HCT116 (cell line): ENCODE measurements at regions not wholly inside any gene's neighbourhood (a gene's known extent, or its start where the extent isn't known, plus 50 kb on each side); places are given as distances from the start of the nearest gene placed in this dataset.
"Not testable (repeated sequence)": the region's sequence is repeated elsewhere in the genome, so short reads cannot be mapped to it uniquely, and the experiment has no call there.

Experiments
- ATAC-seq: fragments of 200-7000 bp; cut with Tn5 transposase; 2 replicates; pipeline ENCODE4 v1.9.1; 2020; ENCODE audit warnings: mild to moderate bottlenecking, moderate library complexity
- BruUV-seq: library from RNA; stranded (reverse); fragments of 400-500 nt; replicated peaks from 2 replicates; lab custom pipeline; 2021; lab: Mats Ljungman, UMichigan
- CTCF ChIA-PET: fragments of 300-600 bp; sonication (Branson Sonifier 250); formaldehyde crosslinking; loops from one replicate; lab custom pipeline; 2021; ENCODE audit warnings: antibody characterized with exemption; lab: Charles Lee
- POLR2A ChIA-PET: fragments of 300-600, 350-600 bp; sonication (Branson Sonifier 250); formaldehyde crosslinking; loops from one replicate; lab custom pipeline; 2021; ENCODE audit warnings: antibody characterized with exemption; lab: Charles Lee
- RAD21 ChIA-PET, 2 experiments: fragments of 300-600 bp; sonication (Branson Sonifier 250); formaldehyde crosslinking; loops; one replicate each; lab custom pipeline; 2023; ENCODE audit warnings: low total read pairs in 2 of 2; ENCODE audit not compliant: uncharacterized antibody in 2 of 2, unreplicated experiment in 2 of 2, low non-redundant PET in 1 of 2; lab: Charles Lee
- DNase-seq: peaks from one replicate; pipeline ENCODE4 v3.0.0-alpha.2; 2010; ENCODE audit warnings: low read depth, low spot score
- H2AFZ ChIP-seq: fragments of 200-600 bp; shearing (Covaris generic), sonication (generic); 2 replicates; pipeline ENCODE4 v1.6.1; 2017; ENCODE audit warnings: low read depth, mixed run types, mixed read lengths, antibody characterized with exemption, low read length; ENCODE audit not compliant: poor library complexity, severe bottlenecking
- H3K27ac ChIP-seq: 2 replicates; pipeline ENCODE4 v1.5.1; 2012; ENCODE audit warnings: low read depth, low read length
- H3K27me3 ChIP-seq: fragments of 200-600 bp; sonication (generic); 2 replicates; pipeline ENCODE4 v1.6.1; 2016; ENCODE audit warnings: mixed run types, low read length, mixed read lengths; ENCODE audit not compliant: insufficient read depth
- H3K36me3 ChIP-seq, 2 experiments: fragments of 200-500 bp in 1 of 2; fragments of 200-600 bp in 1 of 2; sonication (Bioruptor generic) in 1 of 2; sonication (generic) in 1 of 2; 2 replicates each; pipeline versions ENCODE4 v1.5.1 to v1.6.1; 2014 to 2016; ENCODE audit warnings: low read length in 2 of 2, inconsistent platforms in 1 of 2, mixed read lengths in 1 of 2, mixed run types in 1 of 2; ENCODE audit not compliant: insufficient read depth in 2 of 2, control insufficient read depth in 1 of 2
- H3K4me1 ChIP-seq, 2 experiments: fragments of 200-600 bp in 1 of 2; sonication (generic) in 1 of 2; 2 replicates each; pipeline versions ENCODE4 v1.5.1 to v1.6.1; 2012 to 2017; ENCODE audit warnings: low read length in 2 of 2, inconsistent platforms in 1 of 2, mild to moderate bottlenecking in 1 of 2, mixed read lengths in 1 of 2, mixed run types in 1 of 2, moderate library complexity in 1 of 2; ENCODE audit not compliant: insufficient read depth in 2 of 2, control insufficient read depth in 1 of 2
- H3K4me2 ChIP-seq: fragments of 200-600 bp; sonication (generic); 2 replicates; pipeline ENCODE4 v1.6.1; 2017; ENCODE audit warnings: mixed run types, low read length, mixed read lengths
- H3K4me3 ChIP-seq, 2 experiments: fragments of 200-600 bp in 1 of 2; sonication (generic) in 1 of 2; replicated peaks in 1 of 2; 2 replicates each; pipeline ENCODE4 v1.5.1; 2011 to 2016; ENCODE audit warnings: low read length in 2 of 2, control low read depth in 1 of 2, low read depth in 1 of 2, mild to moderate bottlenecking in 1 of 2, mixed read lengths in 1 of 2, mixed run types in 1 of 2
- H3K79me2 ChIP-seq: fragments of 200-600 bp; sonication (generic); 2 replicates; pipeline ENCODE4 v1.6.1; 2017; ENCODE audit warnings: mild to moderate bottlenecking, mixed run types, low read length, moderate library complexity, mixed read lengths; ENCODE audit not compliant: insufficient read depth
- H3K9ac ChIP-seq: fragments of 200-600 bp; sonication (generic); 2 replicates; pipeline ENCODE4 v1.6.1; 2016; ENCODE audit warnings: low read length, mixed read lengths
- H3K9me2 ChIP-seq: fragments of 200-600 bp; sonication (generic), shearing (Covaris generic); 2 replicates; pipeline ENCODE4 v1.6.1; 2017; ENCODE audit warnings: mixed run types, mild to moderate bottlenecking, moderate library complexity; ENCODE audit not compliant: insufficient read depth
- H3K9me3 ChIP-seq, 2 experiments: fragments of 200-500 bp in 1 of 2; fragments of 200-600 bp in 1 of 2; sonication (Bioruptor generic) in 1 of 2; sonication (generic) in 1 of 2; 2 replicates each; pipeline ENCODE4 v1.6.1; 2014 to 2017; ENCODE audit warnings: low read length in 2 of 2, mixed read lengths in 2 of 2, inconsistent platforms in 1 of 2, low read depth in 1 of 2, mild to moderate bottlenecking in 1 of 2, mixed run types in 1 of 2, moderate library complexity in 1 of 2; ENCODE audit not compliant: control insufficient read depth in 1 of 2, insufficient read depth in 1 of 2
- H4K20me1 ChIP-seq: fragments of 200-600 bp; sonication (generic), shearing (Covaris generic); 2 replicates; pipeline ENCODE4 v1.6.1; 2017; ENCODE audit warnings: mixed run types, mild to moderate bottlenecking, moderate library complexity; ENCODE audit not compliant: insufficient read depth
- CBX3 ChIP-seq: IDR thresholded peaks from 2 replicates; pipeline ENCODE4 v1.6.1; 2012; ENCODE audit warnings: low read depth
- EZH2 ChIP-seq: fragments of 200-600 bp; sonication (generic); IDR thresholded peaks from 2 replicates; pipeline ENCODE4 v1.6.1; 2017; ENCODE audit warnings: antibody characterized with exemption, mixed run types
- POLR2A ChIP-seq: IDR thresholded peaks from 2 replicates; pipeline ENCODE4 v1.7.0; 2011; ENCODE audit warnings: borderline replicate concordance; ENCODE audit not compliant: insufficient read depth, insufficient read length; ENCODE audit errors: extremely low read depth
- YY1 ChIP-seq: IDR thresholded peaks from 2 replicates; pipeline ENCODE4 v1.6.1; 2011; ENCODE audit warnings: low read length, low read depth, moderate library complexity, mild to moderate bottlenecking; ENCODE audit not compliant: insufficient replicate concordance; ENCODE audit errors: extremely low read depth
- intact Hi-C: fragments of 100-400 bp; cut with micrococcal nuclease; formaldehyde crosslinking; loops from 2 replicates; pipeline ENCODE4 v1.10.0; 2022
- TF ChIP-seq, protein P1 (sequence below), 3 experiments: fragments of 200-600 bp in 1 of 3; sonication (generic) in 1 of 3; IDR thresholded peaks in 2 of 3; conservative IDR thresholded peaks in 1 of 3; 2 replicates each; pipeline ENCODE4 v1.5.1; 2012 to 2017; ENCODE audit warnings: low read depth in 2 of 3, low read length in 2 of 3, antibody characterized with exemption in 1 of 3, borderline replicate concordance in 1 of 3, control low read depth in 1 of 3, mild to moderate bottlenecking in 1 of 3, mixed read lengths in 1 of 3, mixed run types in 1 of 3, moderate library complexity in 1 of 3; ENCODE audit not compliant: insufficient read depth in 1 of 3

DNA sequence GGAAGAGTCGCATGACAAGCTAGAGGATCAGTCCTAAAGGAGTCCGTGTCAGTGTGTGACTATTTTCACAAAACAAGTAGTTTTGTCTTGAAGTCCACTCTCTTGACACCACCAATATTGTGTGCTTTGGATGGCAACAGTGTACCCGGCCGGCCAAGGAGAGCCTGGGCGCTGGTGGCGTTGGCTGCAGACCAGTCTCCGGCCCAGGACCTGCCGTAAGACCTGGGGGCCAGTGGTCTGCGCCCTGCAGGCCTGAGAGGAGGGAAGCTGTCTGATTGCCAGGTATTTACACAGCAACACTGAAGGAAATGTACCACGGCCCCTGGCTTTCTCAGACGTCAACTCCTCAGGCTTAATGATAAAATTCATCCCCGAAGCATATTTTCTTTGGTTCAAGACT lies 472.4 kb upstream of the SALL3 start:
- Histone ChIP-seq H3K9me3 (peaks cover 0 to 12% of the 10 kb centered on the region in 2 experiments; a peak in 2 of 4 replicates), H3K4me3 (no peak overlapping the region)
- TF ChIP-seq, protein P1, sequence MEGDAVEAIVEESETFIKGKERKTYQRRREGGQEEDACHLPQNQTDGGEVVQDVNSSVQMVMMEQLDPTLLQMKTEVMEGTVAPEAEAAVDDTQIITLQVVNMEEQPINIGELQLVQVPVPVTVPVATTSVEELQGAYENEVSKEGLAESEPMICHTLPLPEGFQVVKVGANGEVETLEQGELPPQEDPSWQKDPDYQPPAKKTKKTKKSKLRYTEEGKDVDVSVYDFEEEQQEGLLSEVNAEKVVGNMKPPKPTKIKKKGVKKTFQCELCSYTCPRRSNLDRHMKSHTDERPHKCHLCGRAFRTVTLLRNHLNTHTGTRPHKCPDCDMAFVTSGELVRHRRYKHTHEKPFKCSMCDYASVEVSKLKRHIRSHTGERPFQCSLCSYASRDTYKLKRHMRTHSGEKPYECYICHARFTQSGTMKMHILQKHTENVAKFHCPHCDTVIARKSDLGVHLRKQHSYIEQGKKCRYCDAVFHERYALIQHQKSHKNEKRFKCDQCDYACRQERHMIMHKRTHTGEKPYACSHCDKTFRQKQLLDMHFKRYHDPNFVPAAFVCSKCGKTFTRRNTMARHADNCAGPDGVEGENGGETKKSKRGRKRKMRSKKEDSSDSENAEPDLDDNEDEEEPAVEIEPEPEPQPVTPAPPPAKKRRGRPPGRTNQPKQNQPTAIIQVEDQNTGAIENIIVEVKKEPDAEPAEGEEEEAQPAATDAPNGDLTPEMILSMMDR (IDR thresholded peaks at IDR 0.05 in 2 of 3, conservative IDR thresholded peaks at IDR 0.05 in 1 of 3; ENCODE audit: borderline replicate concordance in 1 of 3, insufficient read depth in 1 of 3, low read depth in 2 of 3, low read length in 2 of 3), result no peak
- TF ChIP-seq POLR2A, result no peak
- TF ChIP-seq EZH2, result no peak
- TF ChIP-seq CBX3, result no peak
- no peak for TF ChIP-seq YY1
- TF ChIP-seq, all 23 proteins: peak for 0
- no peaks in the 10 kb centered on the region for H3K9me2 ChIP-seq
- no peaks in the 10 kb centered on the region for H4K20me1 ChIP-seq
- POLR2A ChIA-PET, result no interaction called here
- CTCF ChIA-PET, result no interaction called here
- no peaks in the 10 kb centered on the region for H3K27me3 ChIP-seq
- ATAC-seq (no peak), DNase-seq (no peak)
- no peak overlapping the region for H3K27ac ChIP-seq
- RAD21 ChIA-PET, result no interaction called here
- H3K79me2 ChIP-seq, result no peaks in the 10 kb centered on the region
- H3K36me3 ChIP-seq, result no peaks in the 10 kb centered on the region
- H3K9ac ChIP-seq, result no peak overlapping the region
- H3K4me2 ChIP-seq, result no peak overlapping the region
- no TSS peak for BruUV-seq
- H2AFZ ChIP-seq, result no peak overlapping the region
- no peaks in the 10 kb centered on the region for H3K4me1 ChIP-seq
- intact Hi-C loops, result no loop called here

GRCh38 chr18:78508228-78508824 lies 471.3 kb upstream of the SALL3 start:
- H3K4me1 ChIP-seq, H2AFZ ChIP-seq, CTCF ChIA-PET, H3K4me2 ChIP-seq, RAD21 ChIA-PET, intact Hi-C loops, H4K20me1 ChIP-seq, H3K9ac ChIP-seq, ATAC-seq, H3K9me2 ChIP-seq, H3K36me3 ChIP-seq, H3K79me2 ChIP-seq, H3K27me3 ChIP-seq, POLR2A ChIA-PET, H3K27ac ChIP-seq, BruUV-seq, H3K4me3 ChIP-seq, DNase-seq: not testable (repeated sequence)
- H3K9me3 ChIP-seq, result peaks cover 0 to 12% of the 10 kb centered on the region in 2 experiments; a peak in 2 of 4 replicates
